Lower lobe of right lung (tissue), 2 donors: ENCODE measurements at regions not wholly inside any gene's neighbourhood (a gene's known extent, or its start where the extent isn't known, plus 50 kb on each side); places are given as distances from the start of the nearest gene placed in this dataset.
"Not testable (repeated sequence)": the region's sequence is repeated elsewhere in the genome, so short reads cannot be mapped to it uniquely, and the experiment has no call there.

Source experiments
- ATAC-seq, 2 donors: fragments of 200-7000 bp; cut with Tn5 transposase; one replicate each; pipeline ENCODE4 v1.9.1; 2020 to 2022; ENCODE audit warnings: mild to moderate bottlenecking in 2 of 2, moderate library complexity in 2 of 2
- DNase-seq: peaks from one replicate; pipeline ENCODE4 v3.0.0-alpha.2; 2020
- H3K27ac ChIP-seq: fragments of 200-600 bp; one replicate; pipeline ENCODE4 v1.8.0; 2022
- H3K27me3 ChIP-seq: fragments of 200-600 bp; one replicate; pipeline ENCODE4 v1.8.0; 2022; ENCODE audit warnings: low read depth
- H3K36me3 ChIP-seq: fragments of 200-600 bp; one replicate; pipeline ENCODE4 v1.8.0; 2022; ENCODE audit warnings: mild to moderate bottlenecking
- H3K4me1 ChIP-seq: fragments of 200-600 bp; one replicate; pipeline ENCODE4 v1.8.0; 2022
- H3K4me3 ChIP-seq: fragments of 200-600 bp; one replicate; pipeline ENCODE4 v1.8.0; 2022; ENCODE audit warnings: mild to moderate bottlenecking
- H3K9me3 ChIP-seq: fragments of 200-600 bp; one replicate; pipeline ENCODE4 v1.8.0; 2022
- CTCF ChIP-seq: fragments of 200-600 bp; IDR thresholded peaks from one replicate; pipeline ENCODE4 v1.8.0; 2022; ENCODE audit warnings: antibody characterized with exemption, mild to moderate bottlenecking
- intact Hi-C: fragments of 100-400 bp; cut with DNase I; formaldehyde crosslinking; loops from one replicate; pipeline ENCODE4 v1.11.0; 2022
- donor health status: DM: no; HTN: yes; CAD: no; lungs with severe emphysema.

- no peak overlapping the region for H3K4me3 ChIP-seq
- no peaks in the 10 kb centered on the region for H3K9me3 ChIP-seq
- H3K36me3 ChIP-seq = no peaks in the 10 kb centered on the region
- no peaks in the 10 kb centered on the region for H3K27me3 ChIP-seq
- ATAC-seq (no peak), DNase-seq (no peak)
- intact Hi-C loops = no loop called here
- TF ChIP-seq CTCF = no peak
- H3K4me1 ChIP-seq = no peaks in the 10 kb centered on the region
- H3K27ac ChIP-seq = no peak overlapping the region
Measured at GRCh38 chr2:167749660-167750059, 497.7 kb downstream of the STK39 start.

GRCh38 chr2:167749016-167749415 lies 498.4 kb downstream of the STK39 start:
- intact Hi-C loops = no loop called here
- Histone ChIP-seq H3K36me3 (no peaks in the 10 kb centered on the region), H3K9me3 (no peaks in the 10 kb centered on the region), H3K4me1 (no peaks in the 10 kb centered on the region), H3K4me3 (no peak overlapping the region), H3K27me3 (no peaks in the 10 kb centered on the region), H3K27ac (no peak overlapping the region)
- ATAC-seq (no peak), DNase-seq (no peak)
- no peak for TF ChIP-seq CTCF

GRCh38 chr2:167748536-167748935 lies 498.9 kb downstream of the STK39 start:
- no peak overlapping the region for H3K27ac ChIP-seq
- no peaks in the 10 kb centered on the region for H3K36me3 ChIP-seq
- H3K9me3 ChIP-seq = no peaks in the 10 kb centered on the region
- H3K27me3 ChIP-seq = no peaks in the 10 kb centered on the region
- intact Hi-C loops = no loop called here
- DNase-seq (no peak), ATAC-seq (no peak)
- no peak overlapping the region for H3K4me3 ChIP-seq
- TF ChIP-seq CTCF = no peak
- H3K4me1 ChIP-seq = no peaks in the 10 kb centered on the region

GRCh38 chr2:167745667-167746066 lies 501.7 kb downstream of the STK39 start:
- intact Hi-C loops = no loop called here
- Histone ChIP-seq H3K27ac (no peak overlapping the region), H3K36me3 (no peaks in the 10 kb centered on the region), H3K4me3 (no peak overlapping the region), H3K9me3 (no peaks in the 10 kb centered on the region), H3K4me1 (no peaks in the 10 kb centered on the region), H3K27me3 (no peaks in the 10 kb centered on the region)
- no peak for ATAC-seq
- no peak for TF ChIP-seq CTCF
- no peak for DNase-seq

- H3K4me3 ChIP-seq, ATAC-seq, H3K36me3 ChIP-seq, H3K4me1 ChIP-seq, DNase-seq, H3K9me3 ChIP-seq, H3K27ac ChIP-seq, H3K27me3 ChIP-seq, intact Hi-C loops: not testable (repeated sequence)
Measured at GRCh38 chr2:167739921-167740320, 507.5 kb downstream of the STK39 start.

GRCh38 chr2:167733747-167734146 lies 513.6 kb downstream of the STK39 start:
- Histone ChIP-seq H3K4me3 (no peak overlapping the region), H3K9me3 (no peaks in the 10 kb centered on the region), H3K36me3 (no peaks in the 10 kb centered on the region), H3K4me1 (no peaks in the 10 kb centered on the region), H3K27ac (no peak overlapping the region), H3K27me3 (no peaks in the 10 kb centered on the region)
- ATAC-seq = no peak
- no peak for DNase-seq
- intact Hi-C loops = no loop called here
- no peak for TF ChIP-seq CTCF
